Right ventricle myocardium inferior (tissue), 1 donor: ENCODE measurements at regions not wholly inside any gene's neighbourhood (a gene's known extent, or its start where the extent isn't known, plus 50 kb on each side); places are given as distances from the start of the nearest gene placed in this dataset.
"Not testable (repeated sequence)": the region's sequence is repeated elsewhere in the genome, so short reads cannot be mapped to it uniquely, and the experiment has no call there.

ENCODE experiments used
- ATAC-seq: fragments of 200-7000 bp; cut with Tn5 transposase; one replicate; pipeline ENCODE4 v1.9.1; 2020; ENCODE audit warnings: mild to moderate bottlenecking, moderate library complexity
- DNase-seq: peaks from one replicate; pipeline ENCODE4 v3.0.0; 2021; ENCODE audit errors: missing footprints
- intact Hi-C: fragments of 100-400 bp; cut with DNase I; formaldehyde crosslinking; loops from one replicate; pipeline ENCODE4 v1.11.0; 2022
- donor health status: DM: no; HTN: yes; CAD: no; lungs with severe emphysema.

GRCh38 chr1:199460933-199461332 is 566.6 kb upstream of the NR5A2 start:
- peak; percentile 46 for ATAC-seq
- intact Hi-C loops: no loop called here

GRCh38 chr1:199463521-199464127 is 563.9 kb upstream of the NR5A2 start:
- ATAC-seq (no peak), DNase-seq (no peak)
- intact Hi-C loops: no loop called here

More at GRCh38 chr1:199460933-199461332, 566.6 kb upstream of the NR5A2 start:
- no peak for DNase-seq

GRCh38 chr1:199466961-199467360 is 560.5 kb upstream of the NR5A2 start:
- no peak for ATAC-seq
- intact Hi-C loops: no loop called here

GRCh38 chr1:199472018-199472417 is 555.5 kb upstream of the NR5A2 start:
- no peak for ATAC-seq
- intact Hi-C loops: no loop called here
- no peak for DNase-seq

More at GRCh38 chr1:199466961-199467360, 560.5 kb upstream of the NR5A2 start:
- DNase-seq: no peak

GRCh38 chr1:199472978-199473377 is 554.5 kb upstream of the NR5A2 start:
- DNase-seq (no peak), ATAC-seq (no peak)
- intact Hi-C loops: no loop called here

GRCh38 chr1:199474738-199475137 is 552.8 kb upstream of the NR5A2 start:
- ATAC-seq: no peak
- intact Hi-C loops: no loop called here
- no peak for DNase-seq

- DNase-seq: no peak
- no peak for ATAC-seq
- intact Hi-C loops: no loop called here
Observed at GRCh38 chr1:199482426-199482825, 545.1 kb upstream of the NR5A2 start.

- intact Hi-C loops: no loop called here
- ATAC-seq (no peak), DNase-seq (no peak)
Observed at GRCh38 chr1:199489594-199489993, 537.9 kb upstream of the NR5A2 start.

GRCh38 chr1:199490769-199491527 is 536.6 kb upstream of the NR5A2 start:
- no peak for DNase-seq
- ATAC-seq: no peak
- intact Hi-C loops: no loop called here

GRCh38 chr1:199495432-199495831 is 532.1 kb upstream of the NR5A2 start:
- ATAC-seq (no peak), DNase-seq (no peak)
- intact Hi-C loops: no loop called here

GRCh38 chr1:199498802-199499201 is 528.7 kb upstream of the NR5A2 start:
- intact Hi-C loops, ATAC-seq, DNase-seq: not testable (repeated sequence)

GRCh38 chr1:199508072-199508471 is 519.4 kb upstream of the NR5A2 start:
- ATAC-seq (no peak), DNase-seq (no peak)
- intact Hi-C loops: no loop called here

GRCh38 chr1:199508653-199509052 is 518.9 kb upstream of the NR5A2 start:
- intact Hi-C loops: no loop called here
- no peak for DNase-seq
- no peak for ATAC-seq

GRCh38 chr1:199509456-199509855 is 518.1 kb upstream of the NR5A2 start:
- intact Hi-C loops: no loop called here
- DNase-seq (no peak), ATAC-seq (no peak)

GRCh38 chr1:199510314-199510713 is 517.2 kb upstream of the NR5A2 start:
- intact Hi-C loops: no loop called here
- DNase-seq (no peak), ATAC-seq (no peak)

- DNase-seq: no peak
- intact Hi-C loops: no loop called here
- ATAC-seq: no peak
Observed at GRCh38 chr1:199512037-199512710, 515.3 kb upstream of the NR5A2 start.

- ATAC-seq (no peak), DNase-seq (no peak)
Observed at GRCh38 chr1:199515261-199515660, 512.2 kb upstream of the NR5A2 start.

GRCh38 chr1:199522338-199522737 is 505.2 kb upstream of the NR5A2 start:
- intact Hi-C loops: no loop called here
- ATAC-seq (no peak), DNase-seq (no peak)

More at GRCh38 chr1:199515261-199515660, 512.2 kb upstream of the NR5A2 start:
- intact Hi-C loops: no loop called here

- intact Hi-C loops: no loop called here
- no peak for DNase-seq
- ATAC-seq: no peak
Observed at GRCh38 chr1:199522936-199523335, 504.6 kb upstream of the NR5A2 start.

- DNase-seq: no peak
- no peak for ATAC-seq
- intact Hi-C loops: no loop called here
Observed at GRCh38 chr1:199529324-199529723, 498.2 kb upstream of the NR5A2 start.
